ENCODE measurements at regions not wholly inside any gene's neighbourhood (a gene's known extent, or its start where the extent isn't known, plus 50 kb on each side); places are given as distances from the start of the nearest gene placed in this dataset.

DNA sequence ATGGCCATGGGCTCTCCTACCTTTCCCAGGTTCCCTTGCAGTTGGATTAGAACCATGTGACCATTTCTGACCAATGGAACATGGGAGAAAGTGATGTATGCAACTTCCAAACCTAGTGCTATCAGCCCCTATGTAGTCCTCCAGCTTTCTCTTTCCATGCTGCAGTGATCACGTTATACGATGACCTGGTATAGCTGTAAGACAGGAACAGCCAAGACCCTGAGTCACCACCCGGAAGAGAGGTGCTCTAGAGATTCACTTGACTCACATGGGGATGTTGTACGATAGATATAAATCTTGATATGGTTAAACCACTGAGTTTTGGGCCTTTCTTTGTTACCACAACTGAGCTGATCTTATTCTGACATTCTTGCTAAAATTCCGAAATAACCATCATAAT is 65.1 kb downstream of the NOG start:
- H3K27me3 Mint-ChIP-seq: peaks cover 11% of the 10 kb centered on the region
- POLR2A ChIA-PET: no interaction called here

DNA sequence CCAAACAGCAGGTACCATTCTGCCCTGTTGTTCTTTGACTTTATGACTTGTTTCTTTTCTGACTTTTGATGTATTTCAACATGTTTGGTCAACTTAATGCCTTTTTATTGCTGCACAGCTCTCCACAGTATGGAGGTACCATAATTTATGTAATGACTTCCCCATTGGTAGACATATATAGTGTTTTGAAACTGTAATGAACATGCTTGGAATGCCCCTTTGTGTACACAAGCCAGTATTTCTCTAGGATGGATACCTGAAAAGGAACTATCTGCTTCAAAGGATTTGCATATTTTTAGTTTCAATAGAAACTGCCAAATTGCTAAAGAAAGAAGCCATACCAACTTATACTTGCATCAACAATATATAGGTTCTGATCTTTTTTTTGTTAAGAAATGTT is 66.1 kb downstream of the NOG start:
- peaks cover 9% of the 10 kb centered on the region for H3K9me3 Mint-ChIP-seq
- no peak for ATAC-seq (ENCODE audit: low read depth)
- CTCF ChIA-PET: no interaction called here

More for the DNA sequence above, 65.1 kb downstream of the NOG start:
- intact Hi-C loops (cut with micrococcal nuclease): no loop called here
- DNase-seq: no peak
- Mint-ChIP-seq H3K27ac (no peak overlapping the region), H3K4me1 (peaks cover 2% of the 10 kb centered on the region), H3K4me3 (no peak overlapping the region), H3K9me3 (peaks cover 9% of the 10 kb centered on the region), H3K36me3 (ENCODE audit: low read depth) (no peaks in the 10 kb centered on the region)
- TF ChIP-seq CTCF (IDR thresholded peaks at IDR 0.05): no peak
- CTCF ChIA-PET: no interaction called here
- no peak for ATAC-seq (ENCODE audit: low read depth)

DNA sequence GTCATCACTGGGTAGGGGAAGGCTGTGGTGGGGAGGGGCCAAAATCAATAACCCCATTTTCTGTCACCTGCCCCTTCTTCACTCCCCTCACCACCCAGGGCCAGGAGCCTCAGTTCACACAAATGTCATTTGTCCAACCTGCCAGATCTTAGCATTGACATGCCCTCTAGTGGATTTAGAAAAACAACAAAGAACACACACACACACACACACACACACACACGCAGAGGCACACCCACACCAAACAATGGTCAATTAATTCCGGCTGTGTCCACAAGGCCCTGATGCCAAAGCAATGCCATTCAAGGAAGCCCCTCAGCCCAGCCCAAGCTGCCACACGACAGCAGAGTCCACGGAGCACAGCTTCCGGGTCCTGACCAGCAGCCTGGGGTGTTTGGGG is 68.4 kb downstream of the NOG start:
- no peak for ATAC-seq (ENCODE audit: low read depth)
- CTCF ChIA-PET: no interaction called here
- peaks cover 3% of the 10 kb centered on the region for H3K9me3 Mint-ChIP-seq
- no peak for DNase-seq
- no peak for TF ChIP-seq CTCF (IDR thresholded peaks at IDR 0.05)
- no peak overlapping the region for H3K4me3 Mint-ChIP-seq
- POLR2A ChIA-PET: no interaction called here
- H3K4me1 Mint-ChIP-seq: no peaks in the 10 kb centered on the region
- H3K27me3 Mint-ChIP-seq: peaks cover 8% of the 10 kb centered on the region
- no peak overlapping the region for H3K27ac Mint-ChIP-seq
- intact Hi-C loops (cut with micrococcal nuclease): no loop called here
- no peaks in the 10 kb centered on the region for H3K36me3 Mint-ChIP-seq (ENCODE audit: low read depth)

More for the DNA sequence above, 66.1 kb downstream of the NOG start:
- intact Hi-C loops (cut with micrococcal nuclease): no loop called here
- H3K4me3 Mint-ChIP-seq: no peak overlapping the region
- H3K27ac Mint-ChIP-seq: no peak overlapping the region
- no peaks in the 10 kb centered on the region for H3K36me3 Mint-ChIP-seq (ENCODE audit: low read depth)
- H3K27me3 Mint-ChIP-seq: peaks cover 12% of the 10 kb centered on the region
- TF ChIP-seq CTCF (IDR thresholded peaks at IDR 0.05): no peak
- POLR2A ChIA-PET: no interaction called here
- H3K4me1 Mint-ChIP-seq: no peaks in the 10 kb centered on the region
- no peak for DNase-seq

DNA sequence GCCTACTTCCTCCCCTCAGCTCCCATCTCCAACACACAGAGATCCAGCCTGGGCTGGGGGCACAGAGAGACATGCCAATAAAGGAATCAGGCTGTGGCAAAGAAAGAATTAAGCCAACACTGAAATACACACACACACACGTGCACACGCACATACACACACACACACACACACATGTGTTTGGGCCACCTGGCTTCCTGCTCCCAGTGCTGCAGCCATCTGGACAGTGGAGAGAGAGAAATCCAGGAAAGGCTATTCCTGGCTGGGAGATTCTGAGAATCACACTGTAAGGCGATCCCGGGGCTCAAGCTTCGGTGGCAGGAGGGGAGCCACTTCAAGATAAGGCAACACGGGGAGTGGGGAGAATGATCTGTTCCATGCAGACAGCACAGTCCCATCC is 72.4 kb downstream of the NOG start:
- H3K36me3 Mint-ChIP-seq (ENCODE audit: low read depth): no peaks in the 10 kb centered on the region
- ATAC-seq (ENCODE audit: low read depth): no peak
- H3K9me3 Mint-ChIP-seq: no peaks in the 10 kb centered on the region
- H3K4me3 Mint-ChIP-seq: no peak overlapping the region
- intact Hi-C loops (cut with micrococcal nuclease): no loop called here
- no peak for DNase-seq
- no peaks in the 10 kb centered on the region for H3K4me1 Mint-ChIP-seq
- POLR2A ChIA-PET: no interaction called here
- H3K27me3 Mint-ChIP-seq: peaks cover 11% of the 10 kb centered on the region
- CTCF ChIA-PET: no interaction called here
- no peak overlapping the region for H3K27ac Mint-ChIP-seq
- TF ChIP-seq CTCF (IDR thresholded peaks at IDR 0.05): no peak

DNA sequence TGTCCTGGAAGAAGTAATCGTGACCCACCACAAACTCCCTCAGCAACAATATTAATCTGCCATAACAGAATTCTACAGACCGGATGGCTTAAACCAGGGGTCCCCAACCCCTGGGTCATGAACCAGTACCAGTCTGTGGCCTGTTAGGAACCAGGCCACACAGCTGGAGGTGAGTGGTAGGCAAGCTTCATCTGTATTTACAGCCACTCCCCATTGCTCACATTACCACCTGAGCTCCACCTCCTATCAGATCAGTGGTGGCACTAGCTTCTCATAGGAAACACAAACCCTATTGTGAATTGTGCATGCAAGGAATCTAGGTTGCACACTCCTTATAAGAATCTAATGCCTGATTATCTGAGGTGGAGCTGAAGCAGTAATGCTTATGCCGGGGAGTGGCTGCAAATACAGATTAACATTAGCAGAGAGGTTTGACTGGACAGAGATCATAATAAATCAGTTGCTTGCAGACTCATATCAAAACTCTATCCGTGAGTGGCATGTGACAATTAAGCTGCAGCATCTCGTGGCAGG is 74.5 kb downstream of the NOG start:
- ChIA-PET POLR2A (no interaction called here), CTCF (no interaction called here)
- Mint-ChIP-seq H3K27ac (no peak overlapping the region), H3K36me3 (ENCODE audit: low read depth) (no peaks in the 10 kb centered on the region), H3K4me3 (no peak overlapping the region), H3K9me3 (no peaks in the 10 kb centered on the region), H3K27me3 (peaks cover 15% of the 10 kb centered on the region), H3K4me1 (no peaks in the 10 kb centered on the region)
- intact Hi-C loops (cut with micrococcal nuclease): no loop called here
- DNase-seq: no peak
- no peak for TF ChIP-seq CTCF (IDR thresholded peaks at IDR 0.05)
- ATAC-seq (ENCODE audit: low read depth): no peak
